Adrenal gland (tissue), 5 donors: ENCODE measurements at regions not wholly inside any gene's neighbourhood (a gene's known extent, or its start where the extent isn't known, plus 50 kb on each side); places are given as distances from the start of the nearest gene placed in this dataset.

Source experiments
- CTCF ChIP-seq, 6 experiments: fragments of 450-650 bp in 4 of 6; fragments of 200-600 bp in 2 of 6; sonication (generic) in 1 of 6; IDR thresholded peaks; 1 replicate in 5 of 6; 2 replicates in 1 of 6; pipeline versions ENCODE4 v1.5.1 to v1.8.0; 2016 to 2021; ENCODE audit warnings: antibody characterized with exemption in 6 of 6, mild to moderate bottlenecking in 2 of 6, moderate library complexity in 1 of 6
- POLR2A ChIP-seq, 2 donors: fragments of 450-650 bp; IDR thresholded peaks; one replicate each; pipeline ENCODE4 v1.6.1; 2017; ENCODE audit warnings: antibody characterized with exemption in 2 of 2, mild to moderate bottlenecking in 2 of 2, moderate library complexity in 1 of 2
- donor health status: DM: no; HTN: no; CAD: no.

- TF ChIP-seq CTCF (IDR thresholded peaks at IDR 0.05) = no peak
- TF ChIP-seq POLR2A (IDR thresholded peaks at IDR 0.05) = no peak
Observed at GRCh38 chr16:11452746-11453389, 107.6 kb downstream of the RMI2 start.
